HL-60 (cell line): ENCODE measurements at regions not wholly inside any gene's neighbourhood (a gene's known extent, or its start where the extent isn't known, plus 50 kb on each side); places are given as distances from the start of the nearest gene placed in this dataset.
"Not testable (repeated sequence)": the region's sequence is repeated elsewhere in the genome, so short reads cannot be mapped to it uniquely, and the experiment has no call there.

ENCODE experiments used
- GABPA ChIP-seq: IDR thresholded peaks from 2 replicates; pipeline ENCODE4 v1.6.1; 2012; ENCODE audit warnings: low read depth
- POLR2AphosphoS5 ChIP-seq: IDR thresholded peaks from 2 replicates; pipeline ENCODE4 v1.6.1; 2012; ENCODE audit warnings: low read depth
- REST ChIP-seq: IDR thresholded peaks from 2 replicates; pipeline ENCODE4 v1.6.1; 2012; ENCODE audit warnings: low read depth; ENCODE audit not compliant: insufficient replicate concordance
- SPI1 ChIP-seq: IDR thresholded peaks from 2 replicates; pipeline ENCODE4 v1.6.1; 2012; ENCODE audit warnings: low read depth, mild to moderate bottlenecking, borderline replicate concordance
- TF ChIP-seq, protein P1 (sequence below): IDR thresholded peaks from one replicate; pipeline ENCODE4 v1.5.1; 2011; ENCODE audit warnings: low read length, control low read depth, inconsistent platforms; ENCODE audit not compliant: insufficient read depth

- TF ChIP-seq, protein P1, sequence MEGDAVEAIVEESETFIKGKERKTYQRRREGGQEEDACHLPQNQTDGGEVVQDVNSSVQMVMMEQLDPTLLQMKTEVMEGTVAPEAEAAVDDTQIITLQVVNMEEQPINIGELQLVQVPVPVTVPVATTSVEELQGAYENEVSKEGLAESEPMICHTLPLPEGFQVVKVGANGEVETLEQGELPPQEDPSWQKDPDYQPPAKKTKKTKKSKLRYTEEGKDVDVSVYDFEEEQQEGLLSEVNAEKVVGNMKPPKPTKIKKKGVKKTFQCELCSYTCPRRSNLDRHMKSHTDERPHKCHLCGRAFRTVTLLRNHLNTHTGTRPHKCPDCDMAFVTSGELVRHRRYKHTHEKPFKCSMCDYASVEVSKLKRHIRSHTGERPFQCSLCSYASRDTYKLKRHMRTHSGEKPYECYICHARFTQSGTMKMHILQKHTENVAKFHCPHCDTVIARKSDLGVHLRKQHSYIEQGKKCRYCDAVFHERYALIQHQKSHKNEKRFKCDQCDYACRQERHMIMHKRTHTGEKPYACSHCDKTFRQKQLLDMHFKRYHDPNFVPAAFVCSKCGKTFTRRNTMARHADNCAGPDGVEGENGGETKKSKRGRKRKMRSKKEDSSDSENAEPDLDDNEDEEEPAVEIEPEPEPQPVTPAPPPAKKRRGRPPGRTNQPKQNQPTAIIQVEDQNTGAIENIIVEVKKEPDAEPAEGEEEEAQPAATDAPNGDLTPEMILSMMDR, result not testable (repeated sequence)
- TF ChIP-seq POLR2AphosphoS5, SPI1, GABPA, REST: not testable (repeated sequence)
Observed at GRCh38 chr3:26945480-26945879, 322.9 kb downstream of the LRRC3B start.
